ENCODE measurements at regions not wholly inside any gene's neighbourhood (a gene's known extent, or its start where the extent isn't known, plus 50 kb on each side); places are given as distances from the start of the nearest gene placed in this dataset.

- Histone ChIP-seq H3K4me1 (ENCODE audit: insufficient read depth, poor library complexity, severe bottlenecking) (no peaks in the 10 kb centered on the region), H3K36me3 (ENCODE audit: low read depth) (no peaks in the 10 kb centered on the region)
Measured at GRCh38 chr6:150759483-150759882, 106.0 kb upstream of the MTHFD1L start.

GRCh38 chr6:150761771-150762170 lies 103.7 kb upstream of the MTHFD1L start:
- no peak for TF ChIP-seq CTCF (IDR thresholded peaks at IDR 0.05; ENCODE audit: poor library complexity, severe bottlenecking)
- no peaks in the 10 kb centered on the region for H3K36me3 ChIP-seq (ENCODE audit: low read depth)
- H3K9me3 ChIP-seq (ENCODE audit: severe bottlenecking), result no peaks in the 10 kb centered on the region
- ATAC-seq (ENCODE audit: low read depth) (no peak), DNase-seq (ENCODE audit: low spot score) (no peak)
- no peak overlapping the region for H3K4me3 ChIP-seq (ENCODE audit: severe bottlenecking)
- H3K4me1 ChIP-seq (ENCODE audit: insufficient read depth, poor library complexity, severe bottlenecking), result no peaks in the 10 kb centered on the region
- H3K27me3 ChIP-seq (ENCODE audit: insufficient read depth, poor library complexity, severe bottlenecking), result no peaks in the 10 kb centered on the region
- no peak overlapping the region for H3K27ac ChIP-seq (ENCODE audit: poor library complexity, severe bottlenecking)

More at GRCh38 chr6:150759483-150759882, 106.0 kb upstream of the MTHFD1L start:
- Histone ChIP-seq H3K4me3 (ENCODE audit: severe bottlenecking) (no peak overlapping the region), H3K27ac (ENCODE audit: poor library complexity, severe bottlenecking) (no peak overlapping the region), H3K9me3 (ENCODE audit: severe bottlenecking) (no peaks in the 10 kb centered on the region), H3K27me3 (ENCODE audit: insufficient read depth, poor library complexity, severe bottlenecking) (no peaks in the 10 kb centered on the region)
- no peak for TF ChIP-seq CTCF (IDR thresholded peaks at IDR 0.05; ENCODE audit: poor library complexity, severe bottlenecking)
- ATAC-seq (ENCODE audit: low read depth) (no peak), DNase-seq (ENCODE audit: low spot score) (no peak)

GRCh38 chr6:150764334-150765066 lies 101.0 kb upstream of the MTHFD1L start:
- no peak overlapping the region for H3K4me3 ChIP-seq (ENCODE audit: severe bottlenecking)
- no peaks in the 10 kb centered on the region for H3K9me3 ChIP-seq (ENCODE audit: severe bottlenecking)
- H3K36me3 ChIP-seq (ENCODE audit: low read depth), result no peaks in the 10 kb centered on the region
- ATAC-seq (ENCODE audit: low read depth), result no peak
- no peaks in the 10 kb centered on the region for H3K27me3 ChIP-seq (ENCODE audit: insufficient read depth, poor library complexity, severe bottlenecking)
- H3K27ac ChIP-seq (ENCODE audit: poor library complexity, severe bottlenecking), result no peak overlapping the region
- DNase-seq (ENCODE audit: low spot score), result no peak
- no peak for TF ChIP-seq CTCF (IDR thresholded peaks at IDR 0.05; ENCODE audit: poor library complexity, severe bottlenecking)
- no peaks in the 10 kb centered on the region for H3K4me1 ChIP-seq (ENCODE audit: insufficient read depth, poor library complexity, severe bottlenecking)

GRCh38 chr6:150765067-150765764 lies 100.3 kb upstream of the MTHFD1L start:
- no peaks in the 10 kb centered on the region for H3K36me3 ChIP-seq (ENCODE audit: low read depth)
- ATAC-seq (ENCODE audit: low read depth) (no peak), DNase-seq (ENCODE audit: low spot score) (no peak)
- no peak overlapping the region for H3K27ac ChIP-seq (ENCODE audit: poor library complexity, severe bottlenecking)
- no peaks in the 10 kb centered on the region for H3K9me3 ChIP-seq (ENCODE audit: severe bottlenecking)
- no peaks in the 10 kb centered on the region for H3K27me3 ChIP-seq (ENCODE audit: insufficient read depth, poor library complexity, severe bottlenecking)
- H3K4me1 ChIP-seq (ENCODE audit: insufficient read depth, poor library complexity, severe bottlenecking), result no peaks in the 10 kb centered on the region
- H3K4me3 ChIP-seq (ENCODE audit: severe bottlenecking), result no peak overlapping the region
- no peak for TF ChIP-seq CTCF (IDR thresholded peaks at IDR 0.05; ENCODE audit: poor library complexity, severe bottlenecking)
